ENCODE measurements at regions not wholly inside any gene's neighbourhood (a gene's known extent, or its start where the extent isn't known, plus 50 kb on each side); places are given as distances from the start of the nearest gene placed in this dataset.

GRCh38 chr6:133837801-133838349 is 51.0 kb upstream of the TCF21 start:
- peak overlapping the region; percentile 56 for H3K4me3 ChIP-seq
- POLR2A ChIA-PET = interaction anchor here (1.1 kb wide), 2 partner anchors 247 to 268 kb away, joined by 3 to 8 read pairs; no protein-coding TSS in a partner anchor
- H3K9me3 ChIP-seq = no peaks in the 10 kb centered on the region
- ATAC-seq (peak; percentile 96 to 97), DNase-seq (ENCODE audit: low read depth in 1 of 2, low spot score in 1 of 2) (peak; percentile 28 to 81), FAIRE-seq (no peak)
- H3K27ac ChIP-seq = peak overlapping the region; percentile 94 to 96
- peaks cover 20% of the 10 kb centered on the region; the same call in 1 of the 3 replicates for H3K4me1 ChIP-seq
- WGBS (ENCODE audit: missing lambda C conversion rate) = 2% methylated on average over 22 of the region's 30 CpGs
- TF ChIP-seq, protein P1, sequence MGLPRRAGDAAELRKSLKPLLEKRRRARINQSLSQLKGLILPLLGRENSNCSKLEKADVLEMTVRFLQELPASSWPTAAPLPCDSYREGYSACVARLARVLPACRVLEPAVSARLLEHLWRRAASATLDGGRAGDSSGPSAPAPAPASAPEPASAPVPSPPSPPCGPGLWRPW (IDR thresholded peaks at IDR 0.05) = no peak
- TF ChIP-seq SMC3 (IDR thresholded peaks at IDR 0.05) = peak; percentile 83
- TF ChIP-seq JUN (IDR thresholded peaks at IDR 0.05) = peak in 1 of 2 experiments; percentile 37; a peak in 1 of 5 replicates
- TF ChIP-seq CBX2 (IDR thresholded peaks at IDR 0.05; ENCODE audit: borderline replicate concordance, low read depth) = no peak
- TF ChIP-seq, protein P2, sequence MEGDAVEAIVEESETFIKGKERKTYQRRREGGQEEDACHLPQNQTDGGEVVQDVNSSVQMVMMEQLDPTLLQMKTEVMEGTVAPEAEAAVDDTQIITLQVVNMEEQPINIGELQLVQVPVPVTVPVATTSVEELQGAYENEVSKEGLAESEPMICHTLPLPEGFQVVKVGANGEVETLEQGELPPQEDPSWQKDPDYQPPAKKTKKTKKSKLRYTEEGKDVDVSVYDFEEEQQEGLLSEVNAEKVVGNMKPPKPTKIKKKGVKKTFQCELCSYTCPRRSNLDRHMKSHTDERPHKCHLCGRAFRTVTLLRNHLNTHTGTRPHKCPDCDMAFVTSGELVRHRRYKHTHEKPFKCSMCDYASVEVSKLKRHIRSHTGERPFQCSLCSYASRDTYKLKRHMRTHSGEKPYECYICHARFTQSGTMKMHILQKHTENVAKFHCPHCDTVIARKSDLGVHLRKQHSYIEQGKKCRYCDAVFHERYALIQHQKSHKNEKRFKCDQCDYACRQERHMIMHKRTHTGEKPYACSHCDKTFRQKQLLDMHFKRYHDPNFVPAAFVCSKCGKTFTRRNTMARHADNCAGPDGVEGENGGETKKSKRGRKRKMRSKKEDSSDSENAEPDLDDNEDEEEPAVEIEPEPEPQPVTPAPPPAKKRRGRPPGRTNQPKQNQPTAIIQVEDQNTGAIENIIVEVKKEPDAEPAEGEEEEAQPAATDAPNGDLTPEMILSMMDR (IDR thresholded peaks at IDR 0.05) = peak; percentile 89
- peak; percentile 58 to 74 for TF ChIP-seq RAD21 (conservative IDR thresholded peaks at IDR 0.05 in 1 of 2, IDR thresholded peaks at IDR 0.05 in 1 of 2)
- CTCF ChIA-PET = interaction anchor here (0.6 to 4.0 kb wide), 46 partner anchors 9 to 1636 kb away, joined by 3 to 43 read pairs (median 3); no protein-coding TSS in a partner anchor
- H3K4me2 ChIP-seq = peak overlapping the region; percentile 83

Measured in A549 (cell line).